ENCODE measurements at regions not wholly inside any gene's neighbourhood (a gene's known extent, or its start where the extent isn't known, plus 50 kb on each side); places are given as distances from the start of the nearest gene placed in this dataset.

- H3K4me2 ChIP-seq (ENCODE audit: low read length): no peak overlapping the region
- TF ChIP-seq EZH2phosphoT487 (IDR thresholded peaks at IDR 0.05; ENCODE audit: borderline replicate concordance, low read length) (no peak), CTCF (IDR thresholded peaks at IDR 0.05; ENCODE audit: low read depth, low read length, poor library complexity, severe bottlenecking) (no peak)
- no peaks in the 10 kb centered on the region for H3K9me3 ChIP-seq (ENCODE audit: control insufficient read depth, insufficient read depth, low read length)
- no peaks in the 10 kb centered on the region for H3F3A ChIP-seq (ENCODE audit: control insufficient read depth, insufficient read depth)
- H3K36me3 ChIP-seq (ENCODE audit: control insufficient read depth, low read length): no peaks in the 10 kb centered on the region
- H3K4me1 ChIP-seq (ENCODE audit: control insufficient read depth, low read length): no peaks in the 10 kb centered on the region
- H4K20me1 ChIP-seq (ENCODE audit: control insufficient read depth, insufficient read depth, low read depth, low read length): no peaks in the 10 kb centered on the region
- H3K79me2 ChIP-seq (ENCODE audit: control insufficient read depth, low read length): no peaks in the 10 kb centered on the region
- H3K27ac ChIP-seq (ENCODE audit: low read depth, low read length): no peak overlapping the region
- H3K27me3 ChIP-seq (ENCODE audit: control insufficient read depth, low read length): peaks cover 8% of the 10 kb centered on the region
- H3K4me3 ChIP-seq (ENCODE audit: low read length): no peak overlapping the region
- H3K9me2 ChIP-seq (replicated peaks; ENCODE audit: control insufficient read depth, low read length): no peaks in the 10 kb centered on the region
These were observed 186.9 kb upstream of the TNRC6C start for GRCh38 chr17:77771587-77771986.

- Histone ChIP-seq H3K27ac (ENCODE audit: low read depth, low read length) (no peak overlapping the region), H3K9me2 (replicated peaks; ENCODE audit: control insufficient read depth, low read length) (no peaks in the 10 kb centered on the region), H3K79me2 (ENCODE audit: control insufficient read depth, low read length) (no peaks in the 10 kb centered on the region), H3K4me3 (ENCODE audit: low read length) (no peak overlapping the region), H3K4me2 (ENCODE audit: low read length) (no peak overlapping the region), H3K4me1 (ENCODE audit: control insufficient read depth, low read length) (no peaks in the 10 kb centered on the region), H3K27me3 (ENCODE audit: control insufficient read depth, low read length) (peaks cover 6% of the 10 kb centered on the region), H4K20me1 (ENCODE audit: control insufficient read depth, insufficient read depth, low read depth, low read length) (no peaks in the 10 kb centered on the region), H3K36me3 (ENCODE audit: control insufficient read depth, low read length) (no peaks in the 10 kb centered on the region), H3K9me3 (ENCODE audit: control insufficient read depth, insufficient read depth, low read length) (no peaks in the 10 kb centered on the region), H3F3A (ENCODE audit: control insufficient read depth, insufficient read depth) (no peaks in the 10 kb centered on the region)
- TF ChIP-seq EZH2phosphoT487 (IDR thresholded peaks at IDR 0.05; ENCODE audit: borderline replicate concordance, low read length) (no peak), CTCF (IDR thresholded peaks at IDR 0.05; ENCODE audit: low read depth, low read length, poor library complexity, severe bottlenecking) (no peak)
These were observed 186.5 kb upstream of the TNRC6C start for GRCh38 chr17:77771998-77772397.

GRCh38 chr17:77772461-77772897 is 186.0 kb upstream of the TNRC6C start:
- Histone ChIP-seq H3K4me2 (ENCODE audit: low read length) (no peak overlapping the region), H3K4me3 (ENCODE audit: low read length) (no peak overlapping the region), H4K20me1 (ENCODE audit: control insufficient read depth, insufficient read depth, low read depth, low read length) (no peaks in the 10 kb centered on the region), H3K27me3 (ENCODE audit: control insufficient read depth, low read length) (peaks cover 6% of the 10 kb centered on the region), H3K9me3 (ENCODE audit: control insufficient read depth, insufficient read depth, low read length) (no peaks in the 10 kb centered on the region), H3K27ac (ENCODE audit: low read depth, low read length) (no peak overlapping the region), H3K79me2 (ENCODE audit: control insufficient read depth, low read length) (no peaks in the 10 kb centered on the region), H3K4me1 (ENCODE audit: control insufficient read depth, low read length) (no peaks in the 10 kb centered on the region), H3K9me2 (replicated peaks; ENCODE audit: control insufficient read depth, low read length) (no peaks in the 10 kb centered on the region), H3K36me3 (ENCODE audit: control insufficient read depth, low read length) (no peaks in the 10 kb centered on the region), H3F3A (ENCODE audit: control insufficient read depth, insufficient read depth) (no peaks in the 10 kb centered on the region)
- TF ChIP-seq CTCF (IDR thresholded peaks at IDR 0.05; ENCODE audit: low read depth, low read length, poor library complexity, severe bottlenecking): peak; percentile 88
- TF ChIP-seq EZH2phosphoT487 (IDR thresholded peaks at IDR 0.05; ENCODE audit: borderline replicate concordance, low read length): no peak
